Activated T-cell treated with anti-CD3 and anti-CD28 coated beads for 1 hour (primary cell): ENCODE measurements at regions not wholly inside any gene's neighbourhood (a gene's known extent, or its start where the extent isn't known, plus 50 kb on each side); places are given as distances from the start of the nearest gene placed in this dataset.
"Not testable (repeated sequence)": the region's sequence is repeated elsewhere in the genome, so short reads cannot be mapped to it uniquely, and the experiment has no call there.

Experiments used
- DNase-seq: peaks from one replicate; pipeline ENCODE4 v3.0.0-alpha.2; 2020; ENCODE audit warnings: low read depth

- DNase-seq: no peak
Observed at GRCh38 chr21:15203740-15204139, 138.9 kb upstream of the NRIP1 start.

- DNase-seq: no peak
Observed at GRCh38 chr21:15204140-15204969, 139.6 kb upstream of the NRIP1 start.

- no peak for DNase-seq
Observed at GRCh38 chr21:15204970-15205286, 140.1 kb upstream of the NRIP1 start.

GRCh38 chr21:15206514-15206913 lies 141.7 kb upstream of the NRIP1 start:
- DNase-seq: no peak

- DNase-seq: no peak
Observed at GRCh38 chr21:15207231-15207630, 142.4 kb upstream of the NRIP1 start.

GRCh38 chr21:15207635-15208370 lies 143.0 kb upstream of the NRIP1 start:
- DNase-seq: no peak

- no peak for DNase-seq
Observed at GRCh38 chr21:15208786-15209185, 144.0 kb upstream of the NRIP1 start.

GRCh38 chr21:15209224-15209623 lies 144.4 kb upstream of the NRIP1 start:
- DNase-seq: no peak

GRCh38 chr21:15210235-15210678 lies 145.5 kb upstream of the NRIP1 start:
- no peak for DNase-seq

- DNase-seq: no peak
Observed at GRCh38 chr21:15211491-15212133, 146.8 kb upstream of the NRIP1 start.

GRCh38 chr21:15212206-15212605 lies 147.4 kb upstream of the NRIP1 start:
- no peak for DNase-seq

GRCh38 chr21:15218476-15218875 lies 153.7 kb upstream of the NRIP1 start:
- DNase-seq: not testable (repeated sequence)

GRCh38 chr21:15219039-15219438 lies 154.2 kb upstream of the NRIP1 start:
- no peak for DNase-seq

- DNase-seq: no peak
Observed at GRCh38 chr21:15219894-15220293, 155.1 kb upstream of the NRIP1 start.

GRCh38 chr21:15221799-15222386 lies 157.1 kb upstream of the NRIP1 start:
- no peak for DNase-seq

GRCh38 chr21:15222707-15223106 lies 157.9 kb upstream of the NRIP1 start:
- DNase-seq: no peak

- no peak for DNase-seq
Observed at GRCh38 chr21:15224346-15225086, 159.7 kb upstream of the NRIP1 start.

GRCh38 chr21:15227919-15228318 lies 163.1 kb upstream of the NRIP1 start:
- no peak for DNase-seq

GRCh38 chr21:15229390-15229789 lies 164.6 kb upstream of the NRIP1 start:
- no peak for DNase-seq

- no peak for DNase-seq
Observed at GRCh38 chr21:15233611-15234010, 168.8 kb upstream of the NRIP1 start.

GRCh38 chr21:15236111-15236510 lies 171.3 kb upstream of the NRIP1 start:
- no peak for DNase-seq

GRCh38 chr21:15240848-15241247 lies 176.0 kb upstream of the NRIP1 start:
- DNase-seq: no peak
